RWPE2 (cell line): ENCODE measurements at regions not wholly inside any gene's neighbourhood (a gene's known extent, or its start where the extent isn't known, plus 50 kb on each side); places are given as distances from the start of the nearest gene placed in this dataset.

ENCODE experiments used
- ATAC-seq: fragments of 200-7000 bp; cut with Tn5 transposase; 3 replicates; pipeline ENCODE4 v1.9.1; 2021; ENCODE audit warnings: low read depth
- DNase-seq: peaks from one replicate; pipeline ENCODE4 v3.0.0-alpha.2; 2020; ENCODE audit warnings: low spot score
- H3K27ac ChIP-seq: fragments of 450-650 bp; 2 replicates; pipeline ENCODE4 v1.5.1; 2017; ENCODE audit warnings: mild to moderate bottlenecking; ENCODE audit not compliant: poor library complexity, severe bottlenecking
- H3K27me3 ChIP-seq: fragments of 250-450 bp; sonication (Bioruptor Pico); 2 replicates; pipeline ENCODE4 v1.5.1; 2021; ENCODE audit warnings: mild to moderate bottlenecking, moderate library complexity; ENCODE audit not compliant: insufficient read depth, poor library complexity, severe bottlenecking
- H3K36me3 ChIP-seq: fragments of 250-450 bp; sonication (Bioruptor Pico); 2 replicates; pipeline ENCODE4 v1.5.1; 2020; ENCODE audit warnings: low read depth, mild to moderate bottlenecking, moderate library complexity
- H3K4me1 ChIP-seq: fragments of 250-450 bp; sonication (Bioruptor Pico); 2 replicates; pipeline ENCODE4 v1.5.1; 2021; ENCODE audit warnings: mild to moderate bottlenecking, moderate library complexity; ENCODE audit not compliant: insufficient read depth, poor library complexity, severe bottlenecking
- H3K4me3 ChIP-seq: fragments of 250-450 bp; sonication (Bioruptor Pico); 2 replicates; pipeline ENCODE4 v1.5.1; 2021; ENCODE audit warnings: mild to moderate bottlenecking, moderate library complexity; ENCODE audit not compliant: severe bottlenecking
- H3K9me3 ChIP-seq: fragments of 250-450 bp; sonication (Bioruptor Pico); 2 replicates; pipeline ENCODE4 v1.5.1; 2021; ENCODE audit warnings: mild to moderate bottlenecking, moderate library complexity; ENCODE audit not compliant: severe bottlenecking
- TF ChIP-seq, protein P1 (sequence below): fragments of 450-650 bp; IDR thresholded peaks from one replicate; pipeline ENCODE4 v1.5.1; 2017; ENCODE audit warnings: mild to moderate bottlenecking, moderate library complexity; ENCODE audit not compliant: poor library complexity, severe bottlenecking

DNA sequence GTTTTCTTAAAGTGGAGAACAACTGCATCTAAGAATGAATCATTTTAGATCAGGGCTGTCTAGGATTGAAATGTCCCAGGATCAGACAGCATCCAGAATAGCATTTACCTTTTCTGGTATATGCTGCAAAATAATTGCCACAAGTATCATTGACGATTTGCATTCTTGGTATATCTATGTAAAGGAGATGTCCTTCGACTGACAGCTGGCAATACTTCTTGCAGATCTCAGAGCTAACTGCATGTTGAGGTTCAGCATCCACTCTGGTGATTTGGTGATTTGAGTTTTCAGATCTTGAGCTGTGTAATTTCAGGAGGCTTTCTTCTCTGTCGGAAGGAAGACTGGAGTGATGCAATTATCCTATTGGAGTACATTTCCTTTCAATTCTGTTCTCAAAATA lies 78.1 kb upstream of the CPHXL start:
- Histone ChIP-seq H3K4me1 (no peaks in the 10 kb centered on the region), H3K4me3 (no peak overlapping the region), H3K27me3 (no peaks in the 10 kb centered on the region), H3K9me3 (peaks cover 2% of the 10 kb centered on the region), H3K36me3 (no peaks in the 10 kb centered on the region), H3K27ac (no peak overlapping the region)
- ATAC-seq (no peak), DNase-seq (no peak)
- TF ChIP-seq, protein P1, sequence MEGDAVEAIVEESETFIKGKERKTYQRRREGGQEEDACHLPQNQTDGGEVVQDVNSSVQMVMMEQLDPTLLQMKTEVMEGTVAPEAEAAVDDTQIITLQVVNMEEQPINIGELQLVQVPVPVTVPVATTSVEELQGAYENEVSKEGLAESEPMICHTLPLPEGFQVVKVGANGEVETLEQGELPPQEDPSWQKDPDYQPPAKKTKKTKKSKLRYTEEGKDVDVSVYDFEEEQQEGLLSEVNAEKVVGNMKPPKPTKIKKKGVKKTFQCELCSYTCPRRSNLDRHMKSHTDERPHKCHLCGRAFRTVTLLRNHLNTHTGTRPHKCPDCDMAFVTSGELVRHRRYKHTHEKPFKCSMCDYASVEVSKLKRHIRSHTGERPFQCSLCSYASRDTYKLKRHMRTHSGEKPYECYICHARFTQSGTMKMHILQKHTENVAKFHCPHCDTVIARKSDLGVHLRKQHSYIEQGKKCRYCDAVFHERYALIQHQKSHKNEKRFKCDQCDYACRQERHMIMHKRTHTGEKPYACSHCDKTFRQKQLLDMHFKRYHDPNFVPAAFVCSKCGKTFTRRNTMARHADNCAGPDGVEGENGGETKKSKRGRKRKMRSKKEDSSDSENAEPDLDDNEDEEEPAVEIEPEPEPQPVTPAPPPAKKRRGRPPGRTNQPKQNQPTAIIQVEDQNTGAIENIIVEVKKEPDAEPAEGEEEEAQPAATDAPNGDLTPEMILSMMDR = no peak

DNA sequence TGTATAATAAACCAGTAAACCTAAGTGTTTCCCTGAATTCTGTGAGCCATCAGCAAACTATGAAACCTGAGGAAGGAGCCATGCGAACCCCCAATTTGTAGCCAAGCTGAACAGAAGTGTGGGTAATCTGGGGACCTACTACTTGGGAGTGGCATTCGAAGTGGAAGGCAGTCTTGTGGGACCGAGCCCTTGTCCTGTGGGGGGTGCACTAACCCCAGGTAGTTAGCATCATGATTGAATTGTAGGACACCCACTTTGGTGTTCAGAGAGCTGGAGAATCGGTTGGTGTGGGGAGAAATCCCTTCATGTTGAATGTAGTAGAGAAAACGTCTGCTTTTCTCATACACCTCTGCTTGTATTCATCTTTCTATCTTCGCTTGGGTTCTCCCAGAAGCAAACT lies 79.7 kb upstream of the CPHXL start:
- no peaks in the 10 kb centered on the region for H3K36me3 ChIP-seq
- H3K4me1 ChIP-seq = no peaks in the 10 kb centered on the region
- H3K4me3 ChIP-seq = no peak overlapping the region
- ATAC-seq (no peak), DNase-seq (no peak)
- TF ChIP-seq, protein P1 = no peak
- H3K9me3 ChIP-seq = peaks cover 2% of the 10 kb centered on the region
- no peak overlapping the region for H3K27ac ChIP-seq
- no peaks in the 10 kb centered on the region for H3K27me3 ChIP-seq

DNA sequence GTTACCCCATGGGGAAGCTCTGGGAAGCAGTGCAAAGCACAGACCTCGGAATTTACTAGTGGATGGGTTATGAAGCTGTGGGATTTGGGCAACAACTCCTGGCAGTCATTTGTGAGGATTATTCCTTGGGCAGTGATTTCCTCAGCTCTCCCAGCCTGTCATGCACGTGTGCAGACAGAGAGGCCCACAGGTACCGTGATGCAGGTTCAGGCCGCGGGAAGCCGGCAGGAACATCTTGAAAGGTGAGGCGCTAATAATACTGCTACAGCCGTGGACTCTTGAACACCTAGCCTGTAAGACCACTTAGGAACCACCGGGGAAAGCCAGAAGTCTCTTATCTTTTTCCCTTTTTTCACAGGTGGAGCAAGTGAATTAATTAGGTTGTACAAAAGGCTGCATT lies 80.2 kb upstream of the CPHXL start:
- Histone ChIP-seq H3K36me3 (no peaks in the 10 kb centered on the region), H3K27ac (no peak overlapping the region), H3K27me3 (no peaks in the 10 kb centered on the region), H3K9me3 (peaks cover 2% of the 10 kb centered on the region), H3K4me1 (no peaks in the 10 kb centered on the region), H3K4me3 (no peak overlapping the region)
- ATAC-seq (no peak), DNase-seq (no peak)
- TF ChIP-seq, protein P1 = no peak

DNA sequence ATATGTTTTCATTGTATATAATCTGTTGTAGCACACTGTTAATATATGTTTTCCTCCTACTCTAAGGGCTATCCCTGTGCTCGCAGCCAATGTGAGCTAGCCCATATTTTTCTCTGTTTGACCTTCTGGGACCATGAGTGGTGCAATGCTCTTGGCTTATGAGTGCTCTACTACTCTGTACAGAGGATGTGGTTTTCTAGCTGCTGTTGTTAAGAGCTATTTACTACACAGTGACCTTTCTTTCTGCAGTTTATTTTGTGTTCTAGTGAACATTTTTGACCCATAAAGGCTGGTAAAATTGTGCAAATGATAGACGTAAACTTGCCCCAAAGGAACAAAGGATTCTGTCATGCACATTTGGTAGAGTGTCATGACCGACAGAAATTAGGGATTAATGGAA lies 84.1 kb upstream of the CPHXL start:
- TF ChIP-seq, protein P1 = no peak
- no peak overlapping the region for H3K4me3 ChIP-seq
- DNase-seq (no peak), ATAC-seq (no peak)
- H3K9me3 ChIP-seq = no peaks in the 10 kb centered on the region
- no peaks in the 10 kb centered on the region for H3K4me1 ChIP-seq
- no peak overlapping the region for H3K27ac ChIP-seq
- no peaks in the 10 kb centered on the region for H3K27me3 ChIP-seq
- H3K36me3 ChIP-seq = no peaks in the 10 kb centered on the region

DNA sequence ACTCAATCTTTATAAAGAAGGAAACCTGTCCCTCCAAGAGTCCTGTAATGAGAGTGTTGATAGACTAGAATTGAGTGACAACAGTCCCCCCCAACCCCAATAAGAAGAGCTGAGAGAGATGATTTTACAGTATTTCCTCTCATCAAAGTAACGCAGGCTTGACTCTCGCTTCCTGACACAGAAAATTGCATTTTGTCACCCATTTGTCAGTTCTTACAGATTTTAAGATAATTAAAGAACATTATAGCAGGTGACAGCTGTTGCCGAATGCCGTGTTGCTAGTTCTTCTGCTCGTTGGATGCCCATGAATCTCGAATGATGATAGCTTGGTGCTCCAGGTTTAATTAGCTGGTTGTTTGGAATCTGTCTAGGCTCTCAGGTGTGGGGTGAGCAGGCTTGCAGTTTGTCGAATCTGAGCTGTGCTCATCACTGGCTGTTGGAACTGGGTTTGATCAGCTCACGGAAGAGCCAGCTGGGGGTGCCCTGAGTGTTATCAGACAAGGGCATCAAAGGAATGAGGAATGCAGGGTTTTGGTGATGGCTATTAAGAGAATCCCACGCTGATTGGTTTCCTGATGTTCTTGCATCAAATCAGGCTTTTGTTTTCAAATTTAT lies 84.8 kb upstream of the CPHXL start:
- Histone ChIP-seq H3K4me3 (no peak overlapping the region), H3K27ac (no peak overlapping the region), H3K9me3 (no peaks in the 10 kb centered on the region), H3K27me3 (no peaks in the 10 kb centered on the region), H3K36me3 (no peaks in the 10 kb centered on the region), H3K4me1 (no peaks in the 10 kb centered on the region)
- TF ChIP-seq, protein P1 = no peak
- no peak for DNase-seq
- ATAC-seq = no peak
